Smooth muscle cell (in vitro differentiated cells): ENCODE measurements at regions not wholly inside any gene's neighbourhood (a gene's known extent, or its start where the extent isn't known, plus 50 kb on each side); places are given as distances from the start of the nearest gene placed in this dataset.

Source experiments
- DNase-seq: peaks from one replicate; lab custom pipeline; 2025; ENCODE audit not compliant: unreplicated experiment; lab: John Stamatoyannopoulos, UW
- H2AFZ ChIP-seq: fragments of 200-600 bp; sonication (generic); 2 replicates; pipeline ENCODE4 v1.6.0; 2016; ENCODE audit warnings: antibody characterized with exemption, low read depth, mild to moderate bottlenecking
- H3F3A ChIP-seq: fragments of 200-600 bp; sonication (generic); 2 replicates; pipeline ENCODE4 v1.6.0; 2017; ENCODE audit warnings: antibody characterized with exemption, low read depth
- H3K27ac ChIP-seq: fragments of 200-600 bp; sonication (generic); 2 replicates; pipeline ENCODE4 v1.5.1; 2016; ENCODE audit warnings: low read depth, mild to moderate bottlenecking
- H3K27me3 ChIP-seq: fragments of 200-600 bp; sonication (generic); 2 replicates; pipeline ENCODE4 v1.6.1; 2016; ENCODE audit warnings: low read depth, mild to moderate bottlenecking
- H3K36me3 ChIP-seq: fragments of 200-600 bp; sonication (generic); 2 replicates; pipeline ENCODE4 v1.5.1; 2016; ENCODE audit warnings: low read depth
- H3K4me1 ChIP-seq: fragments of 200-600 bp; sonication (generic); 2 replicates; pipeline ENCODE4 v1.5.1; 2016; ENCODE audit warnings: low read depth
- H3K4me2 ChIP-seq: fragments of 200-600 bp; sonication (generic); 2 replicates; pipeline ENCODE4 v1.6.0; 2016; ENCODE audit warnings: mild to moderate bottlenecking
- H3K4me3 ChIP-seq: fragments of 200-600 bp; sonication (generic); 2 replicates; pipeline ENCODE4 v1.5.1; 2016; ENCODE audit warnings: mild to moderate bottlenecking
- H3K79me2 ChIP-seq: fragments of 200-600 bp; sonication (generic); 2 replicates; pipeline ENCODE4 v1.6.0; 2016; ENCODE audit warnings: low read depth, mild to moderate bottlenecking
- H3K9ac ChIP-seq: fragments of 200-600 bp; sonication (generic); 2 replicates; pipeline ENCODE4 v1.6.0; 2016; ENCODE audit warnings: low read depth
- H3K9me3 ChIP-seq: fragments of 200-600 bp; sonication (generic); replicated peaks from 2 replicates; pipeline ENCODE4 v1.5.1; 2016; ENCODE audit warnings: low read depth
- H4K20me1 ChIP-seq: fragments of 200-600 bp; sonication (generic); 2 replicates; pipeline ENCODE4 v1.6.0; 2016; ENCODE audit warnings: low read depth
- WGBS: methylation state at CpG from one replicate; pipeline ENCODE4 v1.1.7; 2016; ENCODE audit warnings: low lambda C conversion rate; 5-methylcytosine and 5-hydroxymethylcytosine counted together
- TF ChIP-seq, protein P1 (sequence below): fragments of 200-600 bp; sonication (generic); IDR thresholded peaks from 2 replicates; pipeline ENCODE4 v1.5.1; 2017; ENCODE audit warnings: borderline replicate concordance, mild to moderate bottlenecking, antibody characterized with exemption; ENCODE audit not compliant: insufficient read depth, poor library complexity, severe bottlenecking

DNA sequence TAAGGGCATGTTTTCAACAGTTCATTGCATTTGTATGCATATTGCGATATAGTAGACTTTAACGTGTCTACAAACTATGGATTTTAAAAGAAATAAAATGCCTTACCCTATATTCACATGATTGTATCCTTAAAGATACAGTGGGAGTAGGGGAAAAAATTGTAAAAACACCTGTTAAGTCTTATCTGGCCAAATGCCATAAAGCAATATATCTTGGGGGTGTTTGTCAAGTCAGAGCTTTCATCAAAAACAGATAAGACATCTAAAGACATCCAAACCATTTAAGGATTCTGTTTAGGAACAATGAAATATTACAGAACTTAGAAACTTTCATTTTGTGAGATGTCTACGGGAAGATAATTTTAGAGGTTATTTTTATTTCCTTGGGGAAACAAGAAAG is 152.3 kb downstream of the AASDH start:
- WGBS = 92% methylated on average over 3 of the region's 3 CpGs

DNA sequence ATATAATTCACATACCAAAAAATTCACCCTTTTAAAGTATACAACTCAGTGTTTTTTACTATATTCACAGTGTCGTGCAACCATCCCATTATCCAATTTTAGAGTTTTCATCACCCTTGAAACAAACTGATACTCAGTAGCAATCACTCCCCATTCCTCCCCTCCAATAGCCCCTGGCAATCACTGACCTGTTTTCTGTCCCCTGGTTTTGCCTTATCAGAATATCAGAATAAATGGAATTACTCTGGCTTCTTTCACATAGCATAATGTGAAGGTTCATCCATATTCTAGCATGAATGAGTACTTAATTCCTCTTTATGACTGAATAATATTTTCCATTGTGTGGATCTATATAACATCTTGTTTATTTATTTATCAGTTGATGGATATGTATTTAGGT is 153.2 kb downstream of the AASDH start:
- 75% methylated on average over 1 of the region's 1 CpG for WGBS
- H3K27me3 ChIP-seq = no peaks in the 10 kb centered on the region

More for the DNA sequence above, 152.3 kb downstream of the AASDH start:
- DNase-seq = no peak
- no peaks in the 10 kb centered on the region for H3K79me2 ChIP-seq
- no peak overlapping the region for H3K4me2 ChIP-seq
- TF ChIP-seq, protein P1, sequence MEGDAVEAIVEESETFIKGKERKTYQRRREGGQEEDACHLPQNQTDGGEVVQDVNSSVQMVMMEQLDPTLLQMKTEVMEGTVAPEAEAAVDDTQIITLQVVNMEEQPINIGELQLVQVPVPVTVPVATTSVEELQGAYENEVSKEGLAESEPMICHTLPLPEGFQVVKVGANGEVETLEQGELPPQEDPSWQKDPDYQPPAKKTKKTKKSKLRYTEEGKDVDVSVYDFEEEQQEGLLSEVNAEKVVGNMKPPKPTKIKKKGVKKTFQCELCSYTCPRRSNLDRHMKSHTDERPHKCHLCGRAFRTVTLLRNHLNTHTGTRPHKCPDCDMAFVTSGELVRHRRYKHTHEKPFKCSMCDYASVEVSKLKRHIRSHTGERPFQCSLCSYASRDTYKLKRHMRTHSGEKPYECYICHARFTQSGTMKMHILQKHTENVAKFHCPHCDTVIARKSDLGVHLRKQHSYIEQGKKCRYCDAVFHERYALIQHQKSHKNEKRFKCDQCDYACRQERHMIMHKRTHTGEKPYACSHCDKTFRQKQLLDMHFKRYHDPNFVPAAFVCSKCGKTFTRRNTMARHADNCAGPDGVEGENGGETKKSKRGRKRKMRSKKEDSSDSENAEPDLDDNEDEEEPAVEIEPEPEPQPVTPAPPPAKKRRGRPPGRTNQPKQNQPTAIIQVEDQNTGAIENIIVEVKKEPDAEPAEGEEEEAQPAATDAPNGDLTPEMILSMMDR = no peak
- no peaks in the 10 kb centered on the region for H3K36me3 ChIP-seq
- peaks cover 7% of the 10 kb centered on the region for H3F3A ChIP-seq
- H3K27me3 ChIP-seq = no peaks in the 10 kb centered on the region
- H2AFZ ChIP-seq = no peak overlapping the region
- no peaks in the 10 kb centered on the region for H4K20me1 ChIP-seq
- H3K4me1 ChIP-seq = no peaks in the 10 kb centered on the region
- H3K4me3 ChIP-seq = peak overlapping the region; percentile 13
- peaks cover 3% of the 10 kb centered on the region for H3K9me3 ChIP-seq
- no peak overlapping the region for H3K27ac ChIP-seq
- no peak overlapping the region for H3K9ac ChIP-seq

DNA sequence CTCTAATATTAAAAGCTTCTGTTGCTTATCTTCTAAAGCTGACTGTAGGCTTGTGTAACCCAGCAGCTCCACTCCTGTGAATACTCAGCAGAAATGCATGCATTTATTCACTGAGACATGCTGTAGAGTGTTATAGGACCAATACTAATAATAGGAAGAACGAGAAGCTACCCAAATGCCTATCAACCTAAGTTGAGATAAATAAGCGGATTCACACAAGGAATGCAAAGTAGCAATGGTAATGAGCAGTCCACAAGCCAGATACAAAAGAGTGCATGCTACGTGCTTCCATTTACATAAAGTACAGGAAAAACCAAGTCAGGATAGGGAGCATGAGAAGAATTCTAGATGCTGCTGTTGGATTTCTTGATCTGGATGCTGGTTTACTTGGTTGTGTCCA is 155.9 kb downstream of the AASDH start:
- Histone ChIP-seq H3F3A (no peaks in the 10 kb centered on the region), H3K9ac (no peak overlapping the region), H3K79me2 (no peaks in the 10 kb centered on the region), H2AFZ (no peak overlapping the region), H3K36me3 (no peaks in the 10 kb centered on the region), H4K20me1 (no peaks in the 10 kb centered on the region), H3K4me2 (no peak overlapping the region), H3K4me3 (no peak overlapping the region), H3K27me3 (no peaks in the 10 kb centered on the region), H3K27ac (no peak overlapping the region), H3K4me1 (peaks cover 5% of the 10 kb centered on the region), H3K9me3 (peaks cover 3% of the 10 kb centered on the region)
- WGBS = 74% methylated on average over 3 of the region's 3 CpGs
- TF ChIP-seq, protein P1 = no peak
- DNase-seq = no peak

More for the DNA sequence above, 153.2 kb downstream of the AASDH start:
- H4K20me1 ChIP-seq = no peaks in the 10 kb centered on the region
- H3K9ac ChIP-seq = no peak overlapping the region
- DNase-seq = no peak
- H3K79me2 ChIP-seq = no peaks in the 10 kb centered on the region
- no peak overlapping the region for H3K4me2 ChIP-seq
- peaks cover 3% of the 10 kb centered on the region for H3K9me3 ChIP-seq
- H3F3A ChIP-seq = no peaks in the 10 kb centered on the region
- H3K4me1 ChIP-seq = no peaks in the 10 kb centered on the region
- TF ChIP-seq, protein P1 = no peak
- H2AFZ ChIP-seq = no peak overlapping the region
- no peak overlapping the region for H3K4me3 ChIP-seq
- no peaks in the 10 kb centered on the region for H3K36me3 ChIP-seq
- H3K27ac ChIP-seq = no peak overlapping the region

DNA sequence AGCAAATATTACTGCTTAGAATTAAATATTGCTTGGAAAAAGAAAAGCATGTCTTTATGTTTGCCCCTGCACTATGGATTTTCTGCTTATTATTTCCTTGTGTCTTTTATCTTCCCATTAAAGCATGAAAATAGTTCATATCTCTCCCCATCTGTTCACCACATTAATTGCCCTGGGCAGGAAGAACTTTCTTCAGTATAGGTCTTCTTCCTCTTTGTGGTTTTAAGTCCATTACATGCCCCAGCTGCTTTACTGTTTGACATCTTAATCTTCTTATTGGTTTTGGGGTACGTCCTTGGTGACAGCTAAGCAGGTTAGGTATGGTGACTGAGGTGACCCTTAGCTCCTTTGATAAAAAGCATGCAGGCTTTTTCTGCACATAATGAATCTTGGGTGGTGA is 157.3 kb downstream of the AASDH start:
- 0% methylated on average over 1 of the region's 1 CpG for WGBS
- H3K9ac ChIP-seq = no peak overlapping the region
- no peak overlapping the region for H3K4me3 ChIP-seq
- H3F3A ChIP-seq = no peaks in the 10 kb centered on the region
- H4K20me1 ChIP-seq = no peaks in the 10 kb centered on the region
- H3K9me3 ChIP-seq = peaks cover 3% of the 10 kb centered on the region
- no peak overlapping the region for H2AFZ ChIP-seq
- peaks cover 5% of the 10 kb centered on the region for H3K4me1 ChIP-seq
- H3K27ac ChIP-seq = no peak overlapping the region
- TF ChIP-seq, protein P1 = no peak
- no peaks in the 10 kb centered on the region for H3K27me3 ChIP-seq
- H3K36me3 ChIP-seq = no peaks in the 10 kb centered on the region
- no peak overlapping the region for H3K4me2 ChIP-seq
- no peak for DNase-seq
- no peaks in the 10 kb centered on the region for H3K79me2 ChIP-seq
